Lower leg skin (tissue), 4 donors: ENCODE measurements at regions not wholly inside any gene's neighbourhood (a gene's known extent, or its start where the extent isn't known, plus 50 kb on each side); places are given as distances from the start of the nearest gene placed in this dataset.

Experiments
- DNase-seq, 2 donors: peaks; one replicate each; pipeline ENCODE4 v3.0.0-alpha.2; 2019; ENCODE audit warnings: low spot score in 2 of 2
- H3K4me3 ChIP-seq: fragments of 200-600 bp; sonication (generic); 2 replicates; pipeline ENCODE4 v1.5.1; 2017; ENCODE audit warnings: mild to moderate bottlenecking, low read depth; ENCODE audit not compliant: poor library complexity, severe bottlenecking
- POLR2A ChIP-seq, 2 donors: fragments of 450-650 bp; IDR thresholded peaks; one replicate each; pipeline ENCODE4 v1.6.1; 2016 to 2017; ENCODE audit warnings: antibody characterized with exemption in 2 of 2, mild to moderate bottlenecking in 1 of 2, moderate library complexity in 1 of 2
- WGBS, 2 donors: methylation state at CpG; one replicate each; pipeline ENCODE4 v1.1.5; 2018; 5-methylcytosine and 5-hydroxymethylcytosine counted together
- intact Hi-C: fragments of 100-400 bp; cut with DNase I; formaldehyde crosslinking; loops from one replicate; pipeline ENCODE4 v1.15.0; 2023; ENCODE audit warnings: low total_unique reads
- TF ChIP-seq, protein P1 (sequence below), 3 donors: fragments of 450-650 bp; IDR thresholded peaks; one replicate each; pipeline ENCODE4 v1.5.1; 2016; ENCODE audit warnings: antibody characterized with exemption in 3 of 3, mild to moderate bottlenecking in 3 of 3, moderate library complexity in 2 of 3

DNA sequence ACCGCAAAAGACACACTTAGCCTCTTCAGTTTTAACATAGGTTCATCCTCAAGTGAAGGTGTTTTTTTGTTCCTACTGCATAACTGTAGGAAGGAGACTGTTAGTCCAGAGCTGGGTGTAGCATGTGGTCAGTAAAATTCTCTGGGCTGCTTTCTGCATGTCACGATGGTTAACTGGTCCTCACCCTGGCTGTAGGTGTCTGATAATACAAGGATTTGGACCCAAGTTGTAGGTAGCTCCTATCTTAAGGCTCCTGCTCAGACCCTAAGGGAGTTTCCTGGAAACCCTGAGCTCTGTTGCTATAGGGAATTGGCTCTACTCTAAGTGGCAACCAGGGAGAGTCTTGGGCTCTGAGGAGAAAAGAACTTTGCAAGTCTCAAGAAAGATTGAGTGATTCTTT is 112.9 kb downstream of the SAMD9 start:
- DNase-seq: no peak
- 95 to 96% methylated on average over 2 of the region's 2 CpGs for WGBS, 2 donors
- TF ChIP-seq, protein P1, sequence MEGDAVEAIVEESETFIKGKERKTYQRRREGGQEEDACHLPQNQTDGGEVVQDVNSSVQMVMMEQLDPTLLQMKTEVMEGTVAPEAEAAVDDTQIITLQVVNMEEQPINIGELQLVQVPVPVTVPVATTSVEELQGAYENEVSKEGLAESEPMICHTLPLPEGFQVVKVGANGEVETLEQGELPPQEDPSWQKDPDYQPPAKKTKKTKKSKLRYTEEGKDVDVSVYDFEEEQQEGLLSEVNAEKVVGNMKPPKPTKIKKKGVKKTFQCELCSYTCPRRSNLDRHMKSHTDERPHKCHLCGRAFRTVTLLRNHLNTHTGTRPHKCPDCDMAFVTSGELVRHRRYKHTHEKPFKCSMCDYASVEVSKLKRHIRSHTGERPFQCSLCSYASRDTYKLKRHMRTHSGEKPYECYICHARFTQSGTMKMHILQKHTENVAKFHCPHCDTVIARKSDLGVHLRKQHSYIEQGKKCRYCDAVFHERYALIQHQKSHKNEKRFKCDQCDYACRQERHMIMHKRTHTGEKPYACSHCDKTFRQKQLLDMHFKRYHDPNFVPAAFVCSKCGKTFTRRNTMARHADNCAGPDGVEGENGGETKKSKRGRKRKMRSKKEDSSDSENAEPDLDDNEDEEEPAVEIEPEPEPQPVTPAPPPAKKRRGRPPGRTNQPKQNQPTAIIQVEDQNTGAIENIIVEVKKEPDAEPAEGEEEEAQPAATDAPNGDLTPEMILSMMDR (IDR thresholded peaks at IDR 0.05): no peak
- no peak for TF ChIP-seq POLR2A (IDR thresholded peaks at IDR 0.05)
- intact Hi-C loops: no loop called here
- no peak overlapping the region for H3K4me3 ChIP-seq

- H3K4me3 ChIP-seq: no peak overlapping the region
- intact Hi-C loops: no loop called here
- TF ChIP-seq, protein P1 (IDR thresholded peaks at IDR 0.05): no peak
- no peak for TF ChIP-seq POLR2A (IDR thresholded peaks at IDR 0.05)
- no peak for DNase-seq
Measured at GRCh38 chr7:92997719-92998118, 120.1 kb downstream of the SAMD9 start.

- intact Hi-C loops: no loop called here
- H3K4me3 ChIP-seq: no peak overlapping the region
- WGBS, 2 donors: 50 to 60% methylated on average over 2 of the region's 2 CpGs
- TF ChIP-seq POLR2A (IDR thresholded peaks at IDR 0.05): no peak
- TF ChIP-seq, protein P1 (IDR thresholded peaks at IDR 0.05): no peak
- DNase-seq: no peak
Measured at GRCh38 chr7:92997152-92997551, 120.6 kb downstream of the SAMD9 start.

DNA sequence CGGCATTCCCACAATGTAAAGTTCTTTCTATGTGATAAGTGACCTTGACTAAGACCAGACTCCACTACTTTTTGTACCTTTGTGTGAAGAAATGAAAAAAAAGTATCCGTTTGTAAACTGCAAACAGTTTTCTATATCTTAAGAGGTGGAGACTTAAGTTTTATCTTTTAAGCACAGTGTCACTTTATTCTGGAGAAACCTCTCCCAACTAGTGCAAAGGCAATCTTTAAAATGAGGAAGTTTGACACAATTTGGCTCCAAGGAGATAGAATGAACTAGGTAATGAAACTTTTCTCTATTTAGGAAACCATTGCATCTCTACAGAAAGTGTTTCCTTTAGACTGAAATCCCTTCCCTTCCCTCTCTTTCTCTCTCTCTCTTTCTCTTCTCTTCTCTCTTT is 122.9 kb downstream of the SAMD9 start:
- no peak overlapping the region for H3K4me3 ChIP-seq
- DNase-seq: no peak
- TF ChIP-seq POLR2A (IDR thresholded peaks at IDR 0.05): no peak
- TF ChIP-seq, protein P1 (IDR thresholded peaks at IDR 0.05): no peak
- intact Hi-C loops: no loop called here
- WGBS, 2 donors: 81 to 92% methylated on average over 2 of the region's 2 CpGs

DNA sequence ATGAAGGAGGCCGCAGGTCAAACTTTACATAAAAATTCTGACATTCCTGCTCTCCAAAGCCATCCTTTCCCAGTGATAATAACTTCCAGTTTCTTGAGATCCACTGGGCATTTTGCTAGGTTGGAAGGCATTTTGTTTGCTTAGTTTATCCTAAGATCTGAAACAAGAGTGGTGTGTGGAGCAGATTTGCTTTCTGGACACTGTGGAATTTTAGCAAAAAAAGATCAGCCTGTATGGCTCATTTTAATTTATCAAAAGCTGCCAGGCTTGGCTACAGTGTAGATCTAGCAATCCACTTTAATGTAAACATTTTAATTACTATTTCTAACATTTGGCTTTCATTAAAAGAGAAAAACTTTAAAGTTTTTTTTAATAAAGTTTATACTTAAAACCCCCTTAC is 124.8 kb downstream of the SAMD9 start:
- WGBS, 2 donors: 84 to 85% methylated on average over 1 of the region's 1 CpG
- no peak overlapping the region for H3K4me3 ChIP-seq
- DNase-seq: no peak
- no peak for TF ChIP-seq POLR2A (IDR thresholded peaks at IDR 0.05)
- TF ChIP-seq, protein P1 (IDR thresholded peaks at IDR 0.05): no peak
- intact Hi-C loops: no loop called here

DNA sequence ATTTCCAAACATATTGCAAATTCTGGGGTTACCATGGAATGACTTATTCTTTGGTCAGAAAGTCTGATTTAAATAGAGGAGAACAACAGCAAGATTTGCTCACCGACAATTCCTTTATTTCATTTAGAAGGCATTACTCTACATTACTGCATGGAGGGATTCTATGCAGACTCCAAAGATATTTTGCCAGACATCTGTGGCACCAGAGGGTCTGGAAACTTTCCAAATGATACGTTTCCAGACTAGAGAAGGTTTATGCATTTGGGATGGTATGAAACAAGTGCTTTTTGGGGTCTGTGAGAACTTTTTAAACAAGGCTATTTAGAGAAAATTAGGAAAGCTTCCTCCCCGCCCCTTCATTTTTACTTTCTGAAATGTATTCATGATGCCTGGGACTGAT is 125.3 kb downstream of the SAMD9 start:
- WGBS, 2 donors: 56 to 61% methylated on average over 3 of the region's 3 CpGs
- DNase-seq: no peak
- intact Hi-C loops: no loop called here
- TF ChIP-seq POLR2A (IDR thresholded peaks at IDR 0.05): no peak
- TF ChIP-seq, protein P1 (IDR thresholded peaks at IDR 0.05): no peak
- no peak overlapping the region for H3K4me3 ChIP-seq
